Hematopoietic multipotent progenitor cell treated with erythropoietin and hydrocortisone succinate and interleukin-3 and kit ligand, for 8 days (in vitro differentiated cells): ENCODE measurements at regions not wholly inside any gene's neighbourhood (a gene's known extent, or its start where the extent isn't known, plus 50 kb on each side); places are given as distances from the start of the nearest gene placed in this dataset.

ENCODE experiments used
- DNase-seq: peaks from one replicate; pipeline ENCODE4 v3.0.0-alpha.2; 2015

DNA sequence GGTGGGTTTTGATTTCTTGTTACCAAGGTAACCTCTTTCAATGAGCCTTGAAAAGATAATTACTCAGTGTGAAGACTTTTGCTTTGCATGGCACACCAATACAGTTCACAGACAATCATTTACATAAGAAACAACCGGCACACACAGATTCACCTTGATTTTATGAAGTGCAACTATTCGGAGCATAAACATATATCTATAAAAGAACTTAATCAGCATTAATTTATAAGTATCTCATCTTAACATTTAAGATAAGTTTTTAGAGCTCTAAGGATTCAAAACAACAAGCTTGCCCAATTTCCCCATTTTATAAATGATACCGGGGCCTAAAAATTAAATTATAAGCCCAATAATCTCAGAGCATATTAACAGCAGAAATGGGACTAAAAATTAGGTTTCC, 85.9 kb upstream of the PCSK2 start:
- DNase-seq: no peak

DNA sequence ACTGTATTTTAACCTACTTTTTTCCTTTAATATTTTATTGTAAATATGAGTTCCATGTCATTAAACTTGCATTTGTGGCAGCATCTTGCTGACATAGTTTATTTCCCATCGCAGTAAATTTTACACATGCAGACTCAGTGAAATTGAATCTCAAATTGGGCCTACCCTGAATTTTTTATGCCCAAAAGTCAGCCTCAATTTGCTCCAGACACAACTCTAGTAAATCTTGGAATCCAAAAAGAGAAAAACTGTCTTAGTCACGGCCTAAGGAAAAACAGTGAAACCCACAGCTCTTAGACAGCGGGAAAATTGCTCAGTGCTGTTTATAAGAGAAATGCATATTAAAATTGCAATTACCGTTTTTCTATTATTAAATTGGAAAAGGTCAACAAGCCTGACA, 85.3 kb upstream of the PCSK2 start:
- no peak for DNase-seq

DNA sequence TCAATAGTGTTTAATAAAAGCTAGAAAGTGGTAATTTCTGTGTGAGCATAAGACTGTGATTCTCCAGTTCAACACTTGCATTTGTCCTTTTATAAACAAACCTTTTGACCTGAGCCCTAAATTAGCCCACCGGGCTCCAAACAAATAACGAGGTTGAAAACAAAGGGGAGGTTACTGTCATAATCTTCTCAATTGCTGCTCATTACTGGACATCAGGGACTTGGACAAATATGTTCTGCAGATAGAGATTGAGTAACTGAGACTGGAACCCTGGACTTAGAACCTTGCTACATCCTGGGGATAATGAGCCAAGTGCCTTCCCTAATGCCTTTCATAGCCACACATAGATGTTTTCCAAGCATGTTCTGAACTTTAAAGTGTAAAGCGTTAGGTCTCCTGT, 84.2 kb upstream of the PCSK2 start:
- no peak for DNase-seq

DNA sequence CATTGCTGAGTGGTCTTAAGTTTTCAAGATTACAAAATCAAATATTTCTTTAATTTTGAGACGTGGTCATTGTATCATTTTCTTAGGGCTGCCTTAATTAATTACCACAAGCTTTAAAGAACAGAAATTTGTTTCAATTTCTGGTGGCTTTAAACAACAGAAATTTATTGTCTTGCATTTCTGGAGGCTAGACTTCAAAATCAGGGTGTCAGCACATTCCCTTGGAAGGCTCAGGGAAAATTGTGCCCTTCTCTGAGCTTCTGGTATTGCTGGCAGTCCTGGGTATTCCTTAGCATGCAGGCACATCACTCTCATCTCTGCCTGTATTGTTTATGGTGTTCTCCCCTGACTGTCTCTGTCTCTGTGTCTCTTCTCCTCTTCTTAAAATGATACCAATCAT, 76.0 kb upstream of the PCSK2 start:
- DNase-seq: no peak

DNA sequence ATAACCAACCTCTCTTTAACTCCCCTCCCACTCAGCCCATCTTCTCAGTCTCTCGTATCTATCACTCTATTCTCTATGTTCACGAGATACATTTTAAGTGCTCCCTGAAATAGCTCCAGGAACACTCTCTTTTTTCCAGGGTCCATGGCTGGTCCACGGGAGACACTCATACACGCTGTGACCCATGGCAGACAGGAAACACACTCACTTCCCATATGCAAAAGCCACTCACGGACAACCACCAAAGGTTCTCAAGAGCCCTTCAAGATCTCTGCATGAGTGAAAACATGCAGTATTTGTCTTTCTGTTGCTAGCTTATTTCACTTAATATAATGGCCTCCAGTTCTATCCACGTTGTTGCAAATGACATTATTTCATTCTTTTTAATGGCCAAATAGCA, 71.4 kb upstream of the PCSK2 start:
- DNase-seq: no peak

DNA sequence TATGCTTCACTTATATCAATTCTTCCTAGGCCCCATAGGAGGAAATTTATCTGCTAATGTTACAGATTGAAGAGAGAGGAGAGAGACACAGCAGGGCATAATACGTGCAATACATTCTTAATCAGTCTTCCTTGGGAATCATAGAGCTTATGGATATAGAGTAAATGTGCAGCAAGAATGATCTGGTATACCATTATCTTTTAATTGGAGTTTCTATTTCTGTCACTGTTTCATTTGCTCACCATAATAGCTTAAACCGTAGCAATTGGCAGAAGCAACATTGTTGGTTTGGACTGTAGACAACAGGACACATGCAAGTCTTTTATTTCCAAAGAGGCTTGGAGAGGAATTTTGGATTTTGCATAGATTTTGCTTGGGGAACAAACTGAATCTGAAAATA, 68.1 kb upstream of the PCSK2 start:
- no peak for DNase-seq

DNA sequence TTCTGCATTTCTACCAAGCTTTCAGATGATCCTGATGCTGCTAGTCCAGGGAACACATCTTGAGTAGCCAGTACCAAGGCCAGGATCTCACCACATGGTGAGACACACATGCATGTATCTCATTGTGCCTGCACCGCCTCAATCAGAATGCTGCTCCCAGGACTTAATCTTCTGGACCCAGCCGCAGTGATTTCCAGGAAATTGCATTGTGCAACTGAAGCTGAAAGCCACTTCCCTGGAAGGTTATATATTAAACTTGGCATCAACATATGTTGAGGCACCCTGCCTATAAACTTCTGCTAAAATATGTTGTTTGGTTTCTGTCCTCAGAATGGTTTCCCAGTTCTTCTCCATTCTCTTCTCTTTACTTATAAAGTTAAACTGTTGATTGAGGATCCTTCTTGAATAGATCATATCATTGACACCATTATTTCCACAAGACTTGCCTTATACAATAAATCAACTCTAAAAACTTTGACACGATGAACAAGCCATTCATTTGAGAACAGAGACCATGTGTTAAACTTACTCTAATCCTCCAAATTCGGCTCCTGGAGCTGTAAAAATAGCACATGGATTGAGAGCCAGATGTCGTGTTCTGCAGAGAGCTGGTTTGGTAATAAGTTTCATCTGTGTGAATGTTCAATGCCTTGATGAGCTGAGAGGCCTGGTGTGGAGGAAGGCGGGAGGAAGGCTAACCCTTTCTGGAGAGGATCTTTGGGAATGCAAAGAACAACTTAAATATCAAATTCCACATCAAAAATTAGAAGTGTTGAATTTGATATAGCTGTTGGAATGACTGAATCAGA, 65.0 kb upstream of the PCSK2 start:
- DNase-seq: no peak

DNA sequence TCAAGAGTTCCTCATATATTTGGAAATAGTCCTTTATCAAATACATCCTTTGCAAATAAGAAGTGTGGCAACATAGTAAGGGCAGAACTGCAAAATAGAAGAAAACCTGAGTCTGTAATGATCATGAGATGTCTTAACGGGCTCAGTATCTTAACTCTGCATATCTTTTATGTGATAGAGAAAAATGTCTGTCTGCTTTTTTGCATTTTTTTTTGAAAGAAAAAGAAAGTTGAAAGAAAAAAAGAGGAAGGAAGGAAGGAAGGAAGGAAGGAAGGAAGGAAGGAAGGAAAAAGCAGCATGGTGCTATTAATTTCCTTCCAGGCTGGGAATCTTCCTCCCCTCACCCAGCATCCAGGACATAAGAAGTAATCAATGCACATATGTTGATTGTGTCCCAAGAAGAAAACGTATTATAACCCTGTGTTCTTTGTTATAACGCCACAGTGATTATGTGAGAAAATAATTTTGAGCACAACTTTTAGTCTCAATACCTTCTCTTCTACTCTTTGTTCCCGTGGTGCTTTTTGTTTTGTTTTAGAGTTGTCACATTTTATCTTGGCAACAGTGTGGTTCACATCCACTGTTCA, 58.7 kb upstream of the PCSK2 start:
- DNase-seq: no peak

DNA sequence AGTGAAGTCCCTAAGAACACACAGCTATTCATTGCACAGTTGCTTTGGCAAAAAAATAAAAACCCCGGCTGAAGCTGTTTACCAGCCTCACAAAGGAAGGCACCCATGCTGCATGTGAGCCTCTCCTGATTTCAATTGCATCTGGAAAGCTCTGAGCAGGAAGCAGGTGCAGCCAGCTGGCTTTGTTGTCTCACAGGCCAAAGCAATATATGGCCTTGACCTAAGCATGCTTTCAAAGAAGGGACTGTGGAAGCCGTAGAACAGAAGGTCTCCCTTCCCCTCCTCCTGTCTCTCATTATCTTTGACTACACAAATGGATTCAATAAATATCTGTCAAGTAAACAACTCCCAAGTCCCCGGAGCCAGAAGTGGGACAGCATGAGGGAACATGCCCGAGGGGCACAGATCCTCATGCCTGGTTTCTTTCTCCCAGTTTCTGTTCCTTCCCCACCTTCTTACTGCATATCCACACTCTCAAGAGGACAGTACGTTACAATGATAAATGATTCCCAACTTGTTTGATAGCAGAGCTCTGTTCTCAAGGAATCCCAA, 57.2 kb upstream of the PCSK2 start:
- DNase-seq: no peak

DNA sequence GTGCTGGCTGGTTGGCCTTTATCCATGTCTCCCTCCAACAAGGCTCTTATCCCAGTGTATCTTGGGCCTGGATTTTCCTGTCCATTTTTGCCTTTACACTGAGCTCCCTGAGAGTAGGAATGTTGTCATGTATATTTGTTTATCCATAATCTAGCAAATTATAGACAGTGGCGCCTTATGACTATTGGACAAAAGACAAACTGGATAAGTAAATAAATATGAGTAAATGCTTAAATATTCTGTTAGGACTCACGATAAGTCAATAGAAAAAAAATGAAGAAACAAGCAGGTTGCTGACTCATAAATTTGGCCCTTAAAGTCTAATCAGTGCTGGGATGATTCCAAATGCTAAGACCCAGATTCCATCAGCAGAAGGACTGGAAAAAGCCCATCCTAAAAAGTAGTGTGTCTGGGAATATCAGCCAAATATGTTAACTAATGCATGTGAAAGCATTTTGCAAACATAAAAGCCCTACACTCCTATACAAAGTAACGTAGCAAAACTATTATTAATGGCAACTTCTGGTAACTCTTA, 55.0 kb upstream of the PCSK2 start:
- no peak for DNase-seq

DNA sequence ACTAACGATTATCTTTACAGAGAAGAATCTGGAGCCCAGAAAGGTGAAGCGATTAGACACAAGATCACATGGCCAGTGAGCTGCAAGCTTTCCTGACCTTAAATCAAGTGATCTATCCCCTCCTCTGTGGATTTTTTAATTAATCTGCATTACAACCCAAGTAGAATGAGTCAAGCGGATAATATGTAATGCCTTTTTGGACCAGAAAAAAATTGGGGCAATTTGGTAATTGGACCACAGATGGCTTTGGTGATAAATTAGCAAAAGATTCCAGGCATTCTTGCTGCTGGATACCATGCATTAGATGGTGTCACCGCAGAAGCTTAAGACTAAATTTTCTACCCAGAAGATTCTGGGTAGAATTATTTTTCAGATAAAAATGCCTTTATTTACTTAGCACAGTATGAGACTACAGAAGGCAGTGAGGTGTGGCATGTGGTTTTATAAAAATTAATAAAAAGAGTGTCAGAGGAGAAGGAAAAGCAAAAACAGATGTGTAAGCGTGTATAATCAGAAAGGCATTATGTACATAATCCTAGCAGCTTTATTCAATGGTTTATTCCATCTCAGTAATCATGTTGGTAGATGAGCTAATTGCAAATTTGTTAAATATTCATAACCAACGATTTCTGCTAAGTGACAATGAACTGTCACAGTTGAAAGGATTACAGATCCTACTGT, 53.9 kb upstream of the PCSK2 start:
- no peak for DNase-seq
